Adrenal gland (tissue), 5 donors: ENCODE measurements at regions not wholly inside any gene's neighbourhood (a gene's known extent, or its start where the extent isn't known, plus 50 kb on each side); places are given as distances from the start of the nearest gene placed in this dataset.

Source experiments
- POLR2A ChIP-seq, 2 donors: fragments of 450-650 bp; IDR thresholded peaks; one replicate each; pipeline ENCODE4 v1.6.1; 2017; ENCODE audit warnings: antibody characterized with exemption in 2 of 2, mild to moderate bottlenecking in 2 of 2, moderate library complexity in 1 of 2
- TF ChIP-seq, protein P1 (sequence below), 6 experiments: fragments of 450-650 bp in 4 of 6; fragments of 200-600 bp in 2 of 6; sonication (generic) in 1 of 6; IDR thresholded peaks; 1 replicate in 5 of 6; 2 replicates in 1 of 6; pipeline versions ENCODE4 v1.5.1 to v1.8.0; 2016 to 2021; ENCODE audit warnings: antibody characterized with exemption in 6 of 6, mild to moderate bottlenecking in 2 of 6, moderate library complexity in 1 of 6
- donor health status: DM: no; HTN: no; CAD: no.

DNA sequence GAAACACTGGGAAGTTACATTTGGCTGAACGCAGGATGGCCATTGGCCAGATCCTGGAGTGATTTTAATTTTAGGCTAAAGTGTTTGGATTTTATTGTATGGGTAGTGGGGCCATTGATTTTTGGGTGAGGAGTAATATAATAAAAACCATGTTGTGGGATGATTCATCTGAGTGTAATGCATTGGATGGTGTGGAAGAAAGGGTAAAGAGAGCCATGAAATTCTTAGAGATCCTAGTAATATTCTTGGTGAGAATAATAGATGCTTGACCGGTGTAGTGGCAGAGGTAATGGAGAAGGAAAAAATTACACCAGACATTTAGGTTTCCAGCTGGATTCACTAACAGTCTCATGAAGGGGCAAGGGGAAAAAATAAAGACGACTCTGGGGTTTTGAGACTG lies 158.1 kb downstream of the NPR3 start:
- TF ChIP-seq, protein P1, sequence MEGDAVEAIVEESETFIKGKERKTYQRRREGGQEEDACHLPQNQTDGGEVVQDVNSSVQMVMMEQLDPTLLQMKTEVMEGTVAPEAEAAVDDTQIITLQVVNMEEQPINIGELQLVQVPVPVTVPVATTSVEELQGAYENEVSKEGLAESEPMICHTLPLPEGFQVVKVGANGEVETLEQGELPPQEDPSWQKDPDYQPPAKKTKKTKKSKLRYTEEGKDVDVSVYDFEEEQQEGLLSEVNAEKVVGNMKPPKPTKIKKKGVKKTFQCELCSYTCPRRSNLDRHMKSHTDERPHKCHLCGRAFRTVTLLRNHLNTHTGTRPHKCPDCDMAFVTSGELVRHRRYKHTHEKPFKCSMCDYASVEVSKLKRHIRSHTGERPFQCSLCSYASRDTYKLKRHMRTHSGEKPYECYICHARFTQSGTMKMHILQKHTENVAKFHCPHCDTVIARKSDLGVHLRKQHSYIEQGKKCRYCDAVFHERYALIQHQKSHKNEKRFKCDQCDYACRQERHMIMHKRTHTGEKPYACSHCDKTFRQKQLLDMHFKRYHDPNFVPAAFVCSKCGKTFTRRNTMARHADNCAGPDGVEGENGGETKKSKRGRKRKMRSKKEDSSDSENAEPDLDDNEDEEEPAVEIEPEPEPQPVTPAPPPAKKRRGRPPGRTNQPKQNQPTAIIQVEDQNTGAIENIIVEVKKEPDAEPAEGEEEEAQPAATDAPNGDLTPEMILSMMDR (IDR thresholded peaks at IDR 0.05): no peak
- TF ChIP-seq POLR2A (IDR thresholded peaks at IDR 0.05): no peak
